Lung (tissue), 11 donors: ENCODE measurements at regions not wholly inside any gene's neighbourhood (a gene's known extent, or its start where the extent isn't known, plus 50 kb on each side); places are given as distances from the start of the nearest gene placed in this dataset.

Experiments
- ATAC-seq: fragments of 200-7000 bp; cut with Tn5 transposase; one replicate; pipeline ENCODE4 v1.9.1; 2020; ENCODE audit warnings: moderate number of reproducible peaks; ENCODE audit not compliant: insufficient read depth, low FRiP score
- DNase-seq, 3 donors: peaks; one replicate each; pipeline ENCODE4 v3.0.0-alpha.2; 2013 to 2017
- H3K27ac ChIP-seq, 2 donors: one replicate each; pipeline ENCODE4 v1.5.1; 2013; ENCODE audit warnings: mild to moderate bottlenecking in 2 of 2, moderate library complexity in 2 of 2, control low read depth in 1 of 2, inconsistent platforms in 1 of 2, low read depth in 1 of 2, low read length in 1 of 2
- H3K27me3 ChIP-seq, 3 donors: one replicate each; pipeline ENCODE4 v1.5.1; 2013; ENCODE audit warnings: low read length in 2 of 3; ENCODE audit not compliant: control insufficient read depth in 3 of 3, insufficient read depth in 3 of 3
- H3K36me3 ChIP-seq, 4 donors: one replicate each; pipeline ENCODE4 v1.5.1; 2013; ENCODE audit warnings: low read length in 4 of 4, mild to moderate bottlenecking in 1 of 4, moderate library complexity in 1 of 4; ENCODE audit not compliant: control insufficient read depth in 4 of 4, insufficient read depth in 4 of 4
- H3K4me1 ChIP-seq, 5 donors: one replicate each; pipeline ENCODE4 v1.5.1; 2013; ENCODE audit warnings: low read length in 5 of 5, mild to moderate bottlenecking in 2 of 5, moderate library complexity in 1 of 5; ENCODE audit not compliant: control insufficient read depth in 5 of 5, insufficient read depth in 5 of 5
- H3K4me3 ChIP-seq: one replicate; pipeline ENCODE4 v1.5.1; 2013; ENCODE audit warnings: mild to moderate bottlenecking, control low read depth, moderate library complexity
- H3K9ac ChIP-seq, 2 donors: one replicate each; pipeline ENCODE4 v1.5.1; 2013; ENCODE audit warnings: low read length in 2 of 2, control low read depth in 1 of 2; ENCODE audit not compliant: insufficient read depth in 1 of 2
- H3K9me3 ChIP-seq, 4 donors: one replicate each; pipeline ENCODE4 v1.5.1; 2013; ENCODE audit warnings: low read length in 3 of 4, mild to moderate bottlenecking in 1 of 4, moderate library complexity in 1 of 4; ENCODE audit not compliant: control insufficient read depth in 4 of 4, insufficient read depth in 3 of 4
- WGBS, 2 donors: extraction: QIAGEN DNeasy Blood & Tissue Kit; methylation state at CpG; one replicate each; pipeline ENCODE4 v1.1.7; 2013; 5-methylcytosine and 5-hydroxymethylcytosine counted together
- TF ChIP-seq, protein P1 (sequence below): IDR thresholded peaks from 2 replicates; pipeline ENCODE4 v1.5.1; 2012; ENCODE audit warnings: mild to moderate bottlenecking; ENCODE audit errors: control extremely low read depth, extremely low read depth
- donor health status: control.
- donor health status: control.
- donor health status: Bipolar disorder and iron deficiency.
- donor health status: healthy.
- donor health status: DM: yes; HTN: yes; CAD: no.

DNA sequence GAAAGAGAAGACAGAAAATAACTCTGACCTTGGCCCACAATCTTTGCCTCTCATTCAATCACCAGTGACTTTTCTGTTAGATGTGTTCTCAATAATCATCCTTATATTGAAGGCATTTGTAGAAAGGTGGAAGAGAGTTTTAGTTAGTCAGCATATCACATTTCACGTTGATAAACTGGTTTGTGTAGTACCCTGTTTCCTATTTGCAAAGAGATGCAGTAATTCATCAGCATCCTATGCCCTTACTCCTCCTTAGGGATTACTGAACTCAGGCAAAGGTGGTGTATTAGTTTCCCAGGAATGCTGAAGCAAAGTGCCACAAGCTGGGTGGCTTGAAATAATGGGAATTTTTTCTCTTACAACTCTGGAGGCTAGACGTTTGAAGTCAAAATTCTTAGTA, 145.0 kb downstream of the SPP2 start:
- H3K27me3 ChIP-seq: peaks cover 4 to 7% (median 5%) of the 10 kb centered on the region in 3 donors
- no peak overlapping the region for H3K27ac ChIP-seq
- TF ChIP-seq, protein P1, sequence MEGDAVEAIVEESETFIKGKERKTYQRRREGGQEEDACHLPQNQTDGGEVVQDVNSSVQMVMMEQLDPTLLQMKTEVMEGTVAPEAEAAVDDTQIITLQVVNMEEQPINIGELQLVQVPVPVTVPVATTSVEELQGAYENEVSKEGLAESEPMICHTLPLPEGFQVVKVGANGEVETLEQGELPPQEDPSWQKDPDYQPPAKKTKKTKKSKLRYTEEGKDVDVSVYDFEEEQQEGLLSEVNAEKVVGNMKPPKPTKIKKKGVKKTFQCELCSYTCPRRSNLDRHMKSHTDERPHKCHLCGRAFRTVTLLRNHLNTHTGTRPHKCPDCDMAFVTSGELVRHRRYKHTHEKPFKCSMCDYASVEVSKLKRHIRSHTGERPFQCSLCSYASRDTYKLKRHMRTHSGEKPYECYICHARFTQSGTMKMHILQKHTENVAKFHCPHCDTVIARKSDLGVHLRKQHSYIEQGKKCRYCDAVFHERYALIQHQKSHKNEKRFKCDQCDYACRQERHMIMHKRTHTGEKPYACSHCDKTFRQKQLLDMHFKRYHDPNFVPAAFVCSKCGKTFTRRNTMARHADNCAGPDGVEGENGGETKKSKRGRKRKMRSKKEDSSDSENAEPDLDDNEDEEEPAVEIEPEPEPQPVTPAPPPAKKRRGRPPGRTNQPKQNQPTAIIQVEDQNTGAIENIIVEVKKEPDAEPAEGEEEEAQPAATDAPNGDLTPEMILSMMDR: no peak
- no peaks in the 10 kb centered on the region for H3K9me3 ChIP-seq
- H3K4me3 ChIP-seq: no peak overlapping the region
- WGBS, 2 donors: 69 to 80% methylated on average over 2 of the region's 2 CpGs
- no peak for ATAC-seq
- DNase-seq: peak in 1 of 3 donors; percentile 10
- H3K36me3 ChIP-seq: no peaks in the 10 kb centered on the region
- no peaks in the 10 kb centered on the region for H3K4me1 ChIP-seq
- no peak overlapping the region for H3K9ac ChIP-seq

DNA sequence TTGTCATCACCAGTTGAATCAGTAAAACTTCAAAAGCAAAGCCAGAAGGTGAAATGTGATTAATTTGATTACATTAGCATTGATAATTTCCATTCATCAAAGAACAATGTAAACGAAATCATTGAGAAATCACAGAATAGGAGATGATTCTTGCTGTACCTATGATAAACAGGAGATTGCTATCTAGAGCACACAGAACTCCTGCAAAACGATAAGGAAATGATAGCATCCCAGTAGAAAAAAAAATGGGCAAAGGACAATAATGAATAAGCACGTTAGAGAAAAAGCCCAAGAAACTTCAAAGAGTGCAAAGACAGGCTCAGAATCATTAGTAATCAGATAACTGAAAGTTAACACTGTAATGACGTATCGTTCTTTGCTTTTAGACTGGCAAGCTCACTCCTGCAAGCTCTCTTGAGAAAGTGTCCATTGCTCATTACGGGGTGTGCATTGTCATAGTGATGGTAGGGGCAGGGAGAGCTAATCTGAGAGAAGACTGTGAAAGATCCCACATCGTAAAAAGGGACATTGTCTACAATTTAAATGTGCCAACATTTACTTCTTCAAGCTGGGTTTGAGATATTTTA, 143.6 kb downstream of the SPP2 start:
- no peak overlapping the region for H3K4me3 ChIP-seq
- DNase-seq (no peak), ATAC-seq (no peak)
- no peaks in the 10 kb centered on the region for H3K9me3 ChIP-seq
- TF ChIP-seq, protein P1: no peak
- no peak overlapping the region for H3K27ac ChIP-seq
- no peaks in the 10 kb centered on the region for H3K36me3 ChIP-seq
- H3K9ac ChIP-seq: no peak overlapping the region
- H3K4me1 ChIP-seq: no peaks in the 10 kb centered on the region
- 50 to 65% methylated on average over 7 of the region's 7 CpGs for WGBS, 2 donors
- H3K27me3 ChIP-seq: peaks cover 4 to 7% (median 5%) of the 10 kb centered on the region in 3 donors

DNA sequence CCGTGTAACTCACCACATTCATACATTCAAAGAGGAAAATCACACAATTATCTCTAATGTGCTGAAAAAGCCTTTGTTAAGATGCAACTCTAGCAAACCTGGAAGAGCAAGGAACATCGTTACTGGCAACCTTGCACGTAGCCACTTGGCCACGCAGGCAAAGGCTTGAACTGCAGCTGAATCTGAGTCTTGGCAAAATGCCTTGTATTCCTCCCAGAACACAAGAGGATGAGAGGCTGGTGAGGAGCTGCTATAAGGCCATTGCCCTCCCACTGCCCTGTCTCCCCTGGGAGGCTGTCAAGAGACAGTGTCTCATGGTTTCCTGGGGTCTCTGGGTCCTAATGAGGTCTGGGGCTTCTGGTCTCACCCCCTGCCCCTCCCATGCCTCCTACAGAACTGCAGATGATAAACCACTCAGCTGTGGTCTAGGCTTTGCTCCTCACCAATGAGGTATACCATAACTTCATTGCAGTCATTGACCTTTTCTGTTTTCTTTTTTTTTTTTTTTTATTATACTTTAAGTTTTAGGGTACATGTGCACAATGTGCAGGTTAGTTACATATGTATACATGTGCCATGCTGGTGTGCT, 141.4 kb downstream of the SPP2 start:
- WGBS, 2 donors: 46 to 67% methylated on average over 4 of the region's 4 CpGs
- DNase-seq (peak in 2 of 3 donors; percentile 24 to 53), ATAC-seq (no peak)

More for the DNA sequence above, 141.4 kb downstream of the SPP2 start:
- Histone ChIP-seq H3K9me3 (no peaks in the 10 kb centered on the region), H3K27ac (no peak overlapping the region), H3K4me1 (no peaks in the 10 kb centered on the region), H3K9ac (no peak overlapping the region), H3K4me3 (no peak overlapping the region), H3K27me3 (peaks cover 3 to 5% (median 4%) of the 10 kb centered on the region in 3 donors), H3K36me3 (no peaks in the 10 kb centered on the region)
- TF ChIP-seq, protein P1: no peak
